ENCODE measurements at regions not wholly inside any gene's neighbourhood (a gene's known extent, or its start where the extent isn't known, plus 50 kb on each side); places are given as distances from the start of the nearest gene placed in this dataset.

DNA sequence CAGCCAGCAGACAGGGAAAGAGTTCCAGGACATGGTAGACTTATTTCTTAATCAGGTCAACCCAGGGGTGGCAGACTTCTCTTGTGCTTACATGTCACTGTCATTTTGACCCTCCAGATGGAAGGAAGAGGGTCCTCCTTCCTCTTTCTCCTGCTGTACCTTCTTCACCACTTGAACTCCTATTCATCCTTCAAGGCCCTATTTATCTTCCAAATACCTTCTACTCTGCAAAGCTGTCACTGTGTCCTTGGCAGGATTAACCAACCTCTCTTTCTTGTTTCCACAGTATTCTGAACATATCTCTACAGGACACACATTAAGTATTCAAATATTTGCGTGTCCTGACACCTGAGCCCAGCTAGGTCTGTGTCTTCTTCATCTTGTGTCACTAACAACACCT lies 163.1 kb downstream of the DICER1 start:
- DNase-seq = no peak

- DNase-seq = no peak
These were observed 165.3 kb downstream of the DICER1 start for GRCh38 chr14:94992046-94992445.

DNA sequence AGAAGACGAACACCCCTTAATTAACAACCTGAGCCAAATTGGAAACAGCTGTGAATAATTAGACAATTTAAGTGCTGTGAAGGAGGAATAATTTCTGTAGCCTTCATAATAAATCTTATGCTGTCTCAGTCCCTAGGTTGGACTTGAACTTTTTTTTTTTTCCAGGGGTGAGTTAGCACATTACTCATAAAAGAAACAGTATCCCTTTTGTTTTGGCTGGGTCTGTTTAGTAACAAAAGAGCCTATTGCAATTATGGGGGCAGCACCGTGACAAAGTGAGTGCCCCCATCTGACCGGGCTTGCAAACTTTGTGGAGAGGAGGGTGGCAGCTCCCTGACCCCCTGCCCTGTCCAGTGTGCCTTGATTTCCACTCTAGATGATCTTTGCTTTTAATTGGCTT lies 167.4 kb downstream of the DICER1 start:
- DNase-seq = no peak

- DNase-seq = no peak
These were observed 167.9 kb downstream of the DICER1 start for GRCh38 chr14:94989417-94989816.

- DNase-seq = no peak
These were observed 169.9 kb downstream of the DICER1 start for GRCh38 chr14:94987409-94987808.

DNA sequence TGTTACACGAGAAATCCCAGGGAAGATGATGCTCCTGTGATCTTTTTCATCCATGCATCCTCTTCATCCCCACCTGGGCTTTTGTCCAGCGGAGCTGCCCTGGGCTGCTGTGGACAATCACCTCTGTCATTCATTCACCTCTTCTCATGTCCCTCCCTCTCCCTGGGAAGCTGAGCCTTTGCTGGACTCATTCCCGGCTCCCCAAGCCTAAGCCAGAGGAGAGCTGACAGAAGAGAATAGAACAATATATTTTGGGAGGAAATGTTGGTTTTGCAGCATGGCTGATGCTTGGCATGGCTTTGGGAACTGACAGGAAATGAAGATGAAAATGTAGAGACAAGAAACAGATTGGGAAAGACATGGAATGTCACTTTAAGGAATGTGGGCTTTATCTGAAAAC lies 177.4 kb downstream of the DICER1 start:
- DNase-seq = no peak

DNA sequence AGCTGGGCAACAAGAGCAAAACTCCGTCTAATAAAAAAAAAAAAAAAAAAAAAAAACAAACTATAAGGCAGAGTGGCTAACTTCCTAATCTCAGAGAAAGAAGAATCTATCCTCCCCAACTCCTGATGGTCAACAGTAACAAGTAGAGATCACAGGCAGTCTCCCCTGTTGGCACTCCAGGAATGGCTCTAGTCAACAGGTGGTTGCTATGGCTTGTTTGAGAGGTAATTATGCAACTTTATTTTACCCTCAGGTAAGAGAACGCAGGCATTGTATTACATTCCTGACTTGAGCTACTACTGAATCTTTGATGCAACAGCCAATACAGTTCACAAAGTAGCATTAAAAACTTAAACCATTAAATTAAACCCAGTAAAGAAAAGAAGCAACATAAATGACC lies 180.3 kb downstream of the DICER1 start:
- DNase-seq = no peak

- no peak for DNase-seq
These were observed 182.0 kb downstream of the DICER1 start for GRCh38 chr14:94975366-94975765.

DNA sequence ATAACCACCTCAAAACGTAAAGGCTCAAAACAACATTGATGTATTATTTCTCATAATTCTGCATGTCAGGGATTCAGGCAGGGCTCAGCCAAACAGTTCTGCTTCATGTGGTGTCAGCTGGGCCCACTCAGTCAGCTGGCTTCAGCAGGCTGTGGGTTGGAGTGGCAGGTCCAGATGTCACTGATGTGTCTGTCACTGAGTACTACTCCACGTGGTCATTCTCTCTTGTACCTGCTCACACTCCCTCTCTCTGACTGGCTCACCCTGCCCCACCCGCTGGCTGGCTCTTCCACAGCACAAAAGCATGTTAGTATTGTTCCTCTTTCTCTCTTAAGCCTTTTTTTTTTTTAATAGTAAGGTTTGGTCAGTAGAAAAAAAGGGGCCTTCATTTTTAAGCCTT lies 182.4 kb downstream of the DICER1 start:
- DNase-seq = no peak

DNA sequence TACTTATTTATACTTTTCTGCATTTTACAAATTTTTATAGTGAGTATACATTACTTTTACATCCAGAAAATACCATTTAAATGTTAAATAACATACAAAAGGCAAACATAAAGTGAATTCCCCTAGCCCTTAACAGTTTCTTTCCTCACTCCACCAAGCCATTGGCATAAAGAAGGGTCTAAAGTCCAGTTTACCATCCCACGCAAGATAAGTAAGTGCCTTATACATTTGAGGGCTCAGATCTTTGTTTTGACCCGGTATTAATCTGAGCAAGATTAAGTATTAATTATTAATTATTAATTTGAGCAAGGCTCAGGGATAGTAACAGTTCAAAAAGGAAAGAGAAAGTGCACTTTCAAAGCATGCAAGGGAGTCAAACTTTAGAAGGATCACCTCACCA lies 182.9 kb downstream of the DICER1 start:
- no peak for DNase-seq

GRCh38 chr14:94971750-94972149 lies 185.6 kb downstream of the DICER1 start:
- DNase-seq = no peak

- no peak for DNase-seq
These were observed 186.2 kb downstream of the DICER1 start for GRCh38 chr14:94970941-94971730.

DNA sequence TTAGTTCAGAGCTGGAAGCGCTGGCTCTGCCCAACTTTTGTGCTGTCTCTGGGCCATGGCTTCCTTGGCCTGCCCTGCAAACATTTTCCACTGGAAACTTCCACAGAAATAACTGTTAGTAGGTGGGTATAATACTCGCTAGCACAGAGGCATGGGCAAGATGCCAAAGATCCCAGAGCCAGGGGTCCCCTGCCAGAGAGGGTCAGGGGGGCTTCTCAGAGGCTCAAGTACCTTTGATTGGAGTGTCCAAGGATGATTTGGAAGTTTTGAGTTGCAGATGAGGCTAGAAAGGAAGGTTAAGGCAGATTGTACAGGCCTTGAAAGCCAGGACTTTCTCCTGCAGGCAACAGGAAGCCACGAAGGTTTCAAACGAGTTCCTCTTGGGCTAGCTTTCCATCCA lies 187.6 kb downstream of the DICER1 start:
- no peak for DNase-seq

DNA sequence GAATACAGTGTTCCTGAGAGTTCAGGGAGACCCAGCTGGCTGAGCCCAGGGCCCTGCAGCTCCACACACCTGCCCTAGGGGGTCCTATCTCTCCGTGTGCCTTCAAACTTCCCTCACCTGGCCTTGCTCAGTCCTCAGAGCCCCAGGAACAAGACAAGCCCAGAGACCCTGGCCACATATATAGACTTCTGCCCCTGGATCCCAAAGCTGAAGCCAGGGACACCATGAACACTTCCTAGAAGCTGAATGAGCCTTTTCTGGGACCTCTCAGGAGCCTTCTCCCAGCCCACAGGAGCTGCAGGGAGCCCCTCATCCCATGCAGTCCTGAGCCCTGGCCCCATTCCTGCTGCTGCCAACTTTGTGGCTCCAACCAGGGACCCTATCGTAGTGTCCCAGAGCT lies 190.5 kb downstream of the DICER1 start:
- no peak for DNase-seq

GRCh38 chr14:94966344-94966743 lies 191.0 kb downstream of the DICER1 start:
- DNase-seq = no peak

- DNase-seq = no peak
These were observed 191.6 kb downstream of the DICER1 start for GRCh38 chr14:94965551-94966313.

DNA sequence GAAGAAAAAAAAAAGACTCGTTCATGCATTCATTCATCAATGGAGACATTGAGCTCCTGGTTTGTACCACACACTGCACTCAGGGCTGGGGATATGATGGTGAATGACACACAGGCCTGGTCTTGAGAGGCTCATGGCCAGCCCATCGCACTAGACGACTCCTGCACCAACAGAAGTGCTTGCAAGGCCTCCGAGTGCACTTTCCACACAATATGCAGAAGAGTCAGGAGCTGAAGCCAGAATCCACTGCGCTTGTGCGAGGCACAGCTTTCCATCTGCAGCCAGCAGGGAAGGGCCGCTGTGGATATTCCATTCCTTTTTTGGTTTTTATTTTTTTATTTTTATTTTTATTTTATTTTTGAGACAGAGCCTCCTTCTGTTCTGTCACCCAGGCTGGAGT lies 192.4 kb downstream of the DICER1 start:
- DNase-seq = no peak

GRCh38 chr14:94964181-94964580 lies 193.1 kb downstream of the DICER1 start:
- no peak for DNase-seq

DNA sequence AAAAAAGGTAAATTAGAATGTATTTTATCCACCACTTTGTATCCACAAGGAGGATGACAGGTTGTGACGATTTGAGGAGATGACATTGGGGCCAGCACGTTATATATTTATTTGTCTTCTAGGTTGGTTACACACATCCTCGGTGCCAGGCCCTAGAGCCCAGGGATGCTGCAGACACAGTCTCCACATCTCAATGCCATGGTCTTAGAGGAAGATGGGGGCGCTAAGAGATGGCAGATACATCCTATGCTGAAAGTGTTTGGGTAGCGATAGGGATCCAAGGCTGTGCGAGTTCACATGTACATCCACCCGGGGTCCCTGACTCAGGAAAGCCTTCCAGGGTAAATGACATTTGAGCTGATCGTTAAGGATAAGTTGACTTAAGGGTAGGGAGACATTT lies 193.1 kb upstream of the GSC start:
- DNase-seq = no peak

- DNase-seq = no peak
These were observed 192.3 kb upstream of the GSC start for GRCh38 chr14:94962166-94962575.

- no peak for DNase-seq
These were observed 191.7 kb upstream of the GSC start for GRCh38 chr14:94961386-94962165.

DNA sequence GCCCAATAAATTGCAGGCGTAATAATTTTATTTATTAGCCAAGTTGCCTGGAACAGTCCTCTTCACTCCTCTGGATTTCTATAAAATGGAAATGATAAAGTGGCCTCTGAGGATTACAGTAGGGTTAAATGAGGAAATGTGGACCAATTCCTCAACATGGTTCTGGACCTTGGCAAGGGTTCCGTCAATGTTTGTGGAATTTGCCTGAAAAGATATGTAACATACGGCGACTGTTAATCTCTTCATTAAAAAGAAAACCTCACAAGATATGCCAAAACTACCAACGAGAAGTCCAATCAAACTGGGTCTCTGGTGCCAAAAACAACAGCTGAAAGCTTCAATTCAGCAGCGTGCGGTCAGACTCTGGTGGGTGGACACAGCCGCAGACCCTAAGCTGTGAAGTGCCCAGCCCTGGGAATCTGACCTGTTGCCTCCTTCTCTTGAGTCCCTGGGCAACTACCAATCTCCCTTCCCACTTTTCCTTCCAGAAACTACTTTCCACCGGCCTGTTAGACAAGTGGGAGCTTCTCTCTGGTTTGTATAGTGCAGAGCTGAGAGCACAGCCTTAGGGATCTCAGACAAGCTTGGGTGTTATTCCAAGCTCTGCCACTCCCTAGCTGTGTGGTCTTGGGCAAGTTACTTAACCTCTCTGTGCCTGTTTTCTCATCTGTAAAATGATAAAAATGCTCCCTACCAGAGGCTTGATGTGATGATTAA lies 190.5 kb upstream of the GSC start:
- DNase-seq = no peak
